ENCODE measurements at regions not wholly inside any gene's neighbourhood (a gene's known extent, or its start where the extent isn't known, plus 50 kb on each side); places are given as distances from the start of the nearest gene placed in this dataset.

DNA sequence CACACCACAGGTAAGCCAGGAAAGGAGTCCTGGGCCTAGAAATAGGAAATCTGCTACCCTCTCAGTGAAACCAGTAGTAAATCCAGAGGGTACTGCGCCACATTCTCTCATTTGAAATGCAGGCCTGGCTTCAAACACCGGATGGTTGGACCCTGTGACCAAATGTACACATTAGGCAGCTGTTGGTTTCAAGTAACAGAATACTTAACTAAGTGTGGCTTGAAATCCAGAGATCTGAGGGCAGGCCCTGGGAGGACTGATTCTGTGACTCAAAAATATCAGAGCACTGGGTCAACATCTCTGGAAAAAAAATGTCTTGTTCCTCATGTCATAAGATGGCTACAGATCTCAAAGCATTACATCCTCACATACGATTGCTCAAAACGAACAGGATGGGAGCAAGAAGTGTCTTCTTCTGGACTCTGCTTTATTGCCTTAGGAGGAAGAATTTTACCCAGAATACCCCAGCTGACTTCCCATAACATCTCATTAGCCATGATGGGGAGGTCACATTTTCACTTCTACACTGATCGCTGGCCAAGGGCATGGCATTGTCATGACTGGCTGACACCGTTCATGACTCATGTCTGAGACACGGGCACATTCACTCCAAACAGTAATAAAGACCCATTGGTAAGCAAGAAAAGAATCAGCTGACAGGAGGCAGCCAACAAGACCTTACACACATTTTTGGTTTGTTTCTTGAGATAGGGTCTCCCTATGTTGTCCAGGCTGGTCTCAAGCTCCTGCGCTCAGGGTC, 166.0 kb downstream of the ARRDC4 start:
- H3K4me3 ChIP-seq (ENCODE audit: low read length): no peak overlapping the region
- DNase-seq (ENCODE audit: low read depth): no peak
- TF ChIP-seq, protein P1, sequence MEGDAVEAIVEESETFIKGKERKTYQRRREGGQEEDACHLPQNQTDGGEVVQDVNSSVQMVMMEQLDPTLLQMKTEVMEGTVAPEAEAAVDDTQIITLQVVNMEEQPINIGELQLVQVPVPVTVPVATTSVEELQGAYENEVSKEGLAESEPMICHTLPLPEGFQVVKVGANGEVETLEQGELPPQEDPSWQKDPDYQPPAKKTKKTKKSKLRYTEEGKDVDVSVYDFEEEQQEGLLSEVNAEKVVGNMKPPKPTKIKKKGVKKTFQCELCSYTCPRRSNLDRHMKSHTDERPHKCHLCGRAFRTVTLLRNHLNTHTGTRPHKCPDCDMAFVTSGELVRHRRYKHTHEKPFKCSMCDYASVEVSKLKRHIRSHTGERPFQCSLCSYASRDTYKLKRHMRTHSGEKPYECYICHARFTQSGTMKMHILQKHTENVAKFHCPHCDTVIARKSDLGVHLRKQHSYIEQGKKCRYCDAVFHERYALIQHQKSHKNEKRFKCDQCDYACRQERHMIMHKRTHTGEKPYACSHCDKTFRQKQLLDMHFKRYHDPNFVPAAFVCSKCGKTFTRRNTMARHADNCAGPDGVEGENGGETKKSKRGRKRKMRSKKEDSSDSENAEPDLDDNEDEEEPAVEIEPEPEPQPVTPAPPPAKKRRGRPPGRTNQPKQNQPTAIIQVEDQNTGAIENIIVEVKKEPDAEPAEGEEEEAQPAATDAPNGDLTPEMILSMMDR (conservative IDR thresholded peaks at IDR 0.05; ENCODE audit: low read depth, low read length): no peak

DNA sequence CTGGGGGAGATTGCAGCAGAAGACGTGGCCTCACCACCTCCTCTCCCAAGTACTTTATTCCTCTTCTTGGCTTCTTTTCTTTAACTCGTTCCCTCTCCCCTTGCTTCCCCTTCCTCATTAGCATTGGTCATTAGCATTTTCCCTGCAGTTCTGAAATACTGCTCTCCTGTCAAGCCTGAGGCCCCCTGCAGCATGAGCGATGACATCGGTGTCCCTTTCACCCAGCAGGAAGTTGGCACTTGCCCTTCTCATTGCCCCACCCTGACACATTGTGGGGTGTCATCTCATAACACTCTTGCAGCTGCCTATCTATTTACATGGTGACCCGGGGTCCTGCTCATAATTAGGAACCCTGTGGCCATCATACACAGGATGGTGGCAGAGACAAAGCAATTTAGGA, 167.1 kb downstream of the ARRDC4 start:
- TF ChIP-seq, protein P1 (conservative IDR thresholded peaks at IDR 0.05; ENCODE audit: low read depth, low read length): no peak
- H3K4me3 ChIP-seq (ENCODE audit: low read length): no peak overlapping the region
- no peak for DNase-seq (ENCODE audit: low read depth)

DNA sequence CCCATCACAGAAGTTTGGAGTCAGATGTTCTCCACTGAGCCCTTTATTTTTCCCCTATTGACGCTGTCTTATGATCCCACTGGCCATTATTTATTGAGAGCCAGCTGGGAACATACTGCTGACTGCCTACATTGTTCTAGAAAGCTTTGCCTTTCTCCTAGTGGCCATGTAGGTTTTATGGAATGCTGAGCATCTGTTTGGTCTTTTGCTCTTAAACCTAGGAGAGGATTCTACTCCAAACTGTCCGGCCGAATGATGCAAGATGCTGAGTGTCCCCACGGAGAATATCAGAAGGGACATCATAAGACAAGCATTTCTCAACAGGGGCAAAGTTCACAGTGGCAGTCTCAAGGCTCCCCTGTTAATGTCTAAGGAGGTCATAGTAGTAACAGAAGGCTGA, 171.4 kb downstream of the ARRDC4 start:
- H3K4me3 ChIP-seq (ENCODE audit: low read length): no peak overlapping the region
- no peak for DNase-seq (ENCODE audit: low read depth)
- TF ChIP-seq, protein P1 (conservative IDR thresholded peaks at IDR 0.05; ENCODE audit: low read depth, low read length): no peak

DNA sequence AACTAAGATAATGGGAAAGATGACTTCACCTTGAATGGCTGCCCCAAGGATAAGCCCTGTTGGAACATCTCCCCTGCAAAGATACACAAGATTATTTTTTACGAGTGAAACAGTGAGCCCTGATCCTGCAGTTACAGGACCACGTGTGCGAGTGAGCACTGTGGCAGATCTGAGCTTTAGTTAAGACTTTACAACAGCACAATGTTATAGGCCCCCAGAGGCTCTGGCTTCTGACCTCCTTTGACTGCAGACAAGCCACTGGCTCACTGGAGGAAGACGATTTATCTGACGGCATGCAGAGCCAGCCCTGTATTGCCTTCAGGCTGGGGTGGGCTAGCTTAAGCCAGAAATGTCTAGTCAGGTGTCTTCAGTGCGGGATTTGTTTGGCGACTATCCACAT, 174.4 kb downstream of the ARRDC4 start:
- DNase-seq (ENCODE audit: low read depth): no peak
- TF ChIP-seq, protein P1 (conservative IDR thresholded peaks at IDR 0.05; ENCODE audit: low read depth, low read length): no peak
- no peak overlapping the region for H3K4me3 ChIP-seq (ENCODE audit: low read length)

DNA sequence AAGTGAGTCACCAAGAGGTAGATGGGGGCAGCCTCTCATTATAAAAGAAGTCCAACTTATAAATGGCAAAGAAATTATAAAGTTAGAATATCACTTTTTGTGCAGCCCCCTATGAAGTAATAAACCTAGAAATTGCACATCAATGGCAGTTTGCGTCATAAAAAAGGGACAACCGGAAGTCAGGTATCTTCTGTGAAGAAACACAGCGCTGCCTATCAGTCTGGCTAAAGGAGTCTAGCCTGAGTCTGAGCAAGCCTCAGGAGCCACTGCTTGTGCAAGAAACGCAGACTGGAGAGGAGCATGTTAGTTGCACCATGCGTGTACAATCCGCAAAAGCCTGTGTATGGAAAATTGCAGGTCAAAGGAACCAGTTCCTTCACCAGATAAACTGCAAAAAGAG, 178.4 kb downstream of the ARRDC4 start:
- TF ChIP-seq, protein P1 (conservative IDR thresholded peaks at IDR 0.05; ENCODE audit: low read depth, low read length): no peak
- no peak overlapping the region for H3K4me3 ChIP-seq (ENCODE audit: low read length)
- no peak for DNase-seq (ENCODE audit: low read depth)

DNA sequence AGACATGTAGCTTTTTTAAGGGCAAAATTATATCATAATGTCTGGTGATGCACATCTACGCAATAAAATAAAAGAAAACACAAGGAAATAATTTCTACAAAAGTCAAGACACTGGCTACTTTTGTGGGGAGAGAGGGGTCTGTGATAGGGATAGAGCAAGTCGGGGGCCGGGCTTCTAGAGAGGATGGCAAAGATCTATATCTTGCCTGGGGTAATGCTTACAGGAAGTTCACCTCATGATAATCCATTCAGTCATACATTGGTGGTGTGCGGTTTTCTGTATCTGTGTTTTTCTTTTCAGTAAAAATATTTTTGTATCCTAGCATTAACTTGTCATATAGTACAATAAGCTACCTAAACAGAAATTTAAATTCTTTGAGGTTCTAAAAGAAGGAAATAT, 178.8 kb downstream of the ARRDC4 start:
- DNase-seq (ENCODE audit: low read depth): no peak
- TF ChIP-seq, protein P1 (conservative IDR thresholded peaks at IDR 0.05; ENCODE audit: low read depth, low read length): no peak
- no peak overlapping the region for H3K4me3 ChIP-seq (ENCODE audit: low read length)

DNA sequence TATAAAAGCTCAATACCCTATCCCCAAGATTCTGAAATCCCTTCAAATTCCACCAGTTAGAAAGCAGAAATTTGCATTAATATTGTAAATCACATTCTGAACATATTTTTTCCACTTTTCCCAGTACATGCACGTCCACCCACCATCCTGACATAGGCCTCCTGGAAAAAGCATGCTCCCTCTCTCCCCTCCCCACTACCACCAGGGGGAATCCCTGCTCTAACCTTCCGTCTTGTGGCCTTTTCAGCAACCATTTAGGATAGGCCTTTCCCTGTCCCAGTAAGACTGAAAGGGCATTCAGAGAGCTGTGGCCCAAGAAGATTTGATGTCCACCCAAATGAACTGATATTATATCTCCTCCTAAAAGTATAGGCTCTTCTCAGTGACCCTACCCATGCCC, 182.1 kb downstream of the ARRDC4 start:
- no peak overlapping the region for H3K4me3 ChIP-seq (ENCODE audit: low read length)
- DNase-seq (ENCODE audit: low read depth): no peak
- TF ChIP-seq, protein P1 (conservative IDR thresholded peaks at IDR 0.05; ENCODE audit: low read depth, low read length): peak; percentile 31

Data from retinal pigment epithelial cell (primary cell).